GM21529 (cell line): ENCODE measurements at regions not wholly inside any gene's neighbourhood (a gene's known extent, or its start where the extent isn't known, plus 50 kb on each side); places are given as distances from the start of the nearest gene placed in this dataset.

Source experiments
- ATAC-seq: cut with Tn5 transposase; IDR thresholded peaks from one replicate; pipeline ENCODE4 v1.9.1; 2021; ENCODE audit not compliant: unreplicated experiment

- no peak for ATAC-seq
Observed at GRCh38 chr21:28437061-28437460, 555.6 kb downstream of the LTN1 start.

- ATAC-seq: no peak
Observed at GRCh38 chr21:28436286-28436932, 556.3 kb downstream of the LTN1 start.

DNA sequence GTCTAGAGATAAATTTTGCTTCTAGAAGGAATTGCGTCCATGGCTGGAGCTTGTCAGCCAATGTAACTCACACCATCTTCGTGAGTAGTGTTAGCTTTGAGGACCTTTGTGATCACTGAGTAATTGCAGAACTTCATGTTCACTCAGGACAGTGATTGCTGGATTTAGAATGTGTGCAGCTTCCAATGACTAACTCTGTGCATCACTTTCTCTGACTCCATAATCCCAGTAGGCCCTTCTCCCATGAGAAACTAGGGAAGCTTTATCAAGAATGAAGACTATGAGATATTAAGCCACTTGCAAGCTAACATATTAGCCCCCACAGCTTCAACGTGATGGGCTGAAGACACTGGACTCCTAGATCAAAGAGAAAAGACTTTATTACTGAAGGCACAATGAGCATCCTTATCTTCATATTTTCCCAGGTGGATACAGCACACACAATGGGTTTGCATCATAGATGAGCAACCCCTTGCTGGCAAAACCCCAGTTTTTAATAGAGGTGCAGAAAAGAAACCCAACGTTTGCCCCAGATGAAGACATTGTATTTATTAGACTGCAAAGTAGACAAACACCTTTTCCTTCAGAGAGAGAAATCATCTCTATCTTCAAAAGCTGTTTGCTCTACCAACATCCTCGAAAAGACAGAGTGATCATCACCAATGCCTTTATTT, 561.0 kb downstream of the LTN1 start:
- ATAC-seq: no peak

- ATAC-seq: no peak
Observed at GRCh38 chr21:28431022-28431421, 561.7 kb downstream of the LTN1 start.

- ATAC-seq: no peak
Observed at GRCh38 chr21:28429161-28429560, 563.5 kb downstream of the LTN1 start.

GRCh38 chr21:28427394-28428022, 565.2 kb downstream of the LTN1 start:
- ATAC-seq: no peak

DNA sequence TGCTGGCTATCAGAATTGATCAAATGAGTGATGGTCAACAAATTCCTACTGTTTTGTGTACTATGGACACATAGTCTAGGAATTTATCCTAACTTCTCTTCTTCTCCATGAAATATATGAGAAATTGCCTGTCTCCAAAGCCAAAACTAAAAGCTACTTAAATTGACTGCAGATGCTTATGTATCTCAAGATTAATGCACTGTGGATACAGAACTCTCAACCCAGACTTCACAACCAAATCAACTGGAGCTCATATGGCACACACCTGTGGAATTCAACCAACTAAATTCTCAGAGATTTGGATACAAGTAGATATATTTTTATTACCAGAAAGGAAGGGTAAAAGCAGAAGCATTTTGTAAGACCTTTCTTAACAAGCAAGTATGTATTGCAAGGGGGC, 566.1 kb downstream of the LTN1 start:
- no peak for ATAC-seq

DNA sequence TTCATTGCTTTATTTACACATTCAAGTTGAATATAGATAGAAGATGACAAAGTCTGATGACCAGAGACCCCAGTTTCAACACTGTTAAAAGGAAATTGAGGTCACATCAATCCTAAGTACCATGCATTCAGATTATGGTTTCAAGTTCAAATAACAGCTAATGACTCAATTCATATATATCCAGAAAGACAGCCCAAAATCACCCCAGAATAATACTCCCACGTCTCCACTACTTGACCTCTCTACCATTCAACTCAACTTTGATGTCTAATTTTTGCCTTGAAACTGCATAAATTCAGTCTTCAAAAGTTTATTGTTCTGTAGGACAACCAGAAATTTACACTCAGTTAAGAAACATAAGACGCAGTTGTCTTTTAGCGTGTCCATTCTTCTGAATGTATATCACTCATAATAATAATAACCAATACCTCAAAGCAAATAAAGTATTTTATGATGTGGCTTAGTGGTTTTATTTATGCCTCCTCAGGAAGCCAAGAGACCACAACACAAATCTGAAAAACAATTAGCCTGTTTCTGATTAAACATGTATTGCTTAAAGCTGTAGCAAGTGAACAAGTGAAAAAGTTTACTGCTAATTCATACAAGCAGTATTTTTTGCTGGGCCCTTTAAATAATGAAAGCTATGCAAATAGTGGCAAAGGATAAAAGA, 569.0 kb downstream of the LTN1 start:
- ATAC-seq: no peak

GRCh38 chr21:28421716-28422524, 570.8 kb downstream of the LTN1 start:
- no peak for ATAC-seq

DNA sequence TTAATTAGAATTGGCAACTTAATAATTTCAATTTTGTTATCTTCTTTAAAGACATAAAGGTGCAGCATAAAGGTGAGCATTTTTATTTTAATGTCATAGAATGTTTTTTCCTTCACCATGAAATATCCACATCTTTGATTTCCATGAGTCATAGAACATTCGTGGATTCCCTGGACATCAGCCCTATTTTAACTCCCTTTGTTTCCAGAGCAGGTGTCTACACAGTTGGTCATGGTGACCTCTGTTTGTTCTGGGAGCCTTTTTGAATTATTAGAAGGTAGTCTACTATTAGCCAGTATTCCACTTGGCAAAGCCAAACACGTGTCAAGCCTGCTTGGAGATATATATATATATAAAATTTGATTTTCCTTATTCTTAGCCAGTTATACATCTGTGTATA, 572.9 kb downstream of the LTN1 start:
- ATAC-seq: no peak

DNA sequence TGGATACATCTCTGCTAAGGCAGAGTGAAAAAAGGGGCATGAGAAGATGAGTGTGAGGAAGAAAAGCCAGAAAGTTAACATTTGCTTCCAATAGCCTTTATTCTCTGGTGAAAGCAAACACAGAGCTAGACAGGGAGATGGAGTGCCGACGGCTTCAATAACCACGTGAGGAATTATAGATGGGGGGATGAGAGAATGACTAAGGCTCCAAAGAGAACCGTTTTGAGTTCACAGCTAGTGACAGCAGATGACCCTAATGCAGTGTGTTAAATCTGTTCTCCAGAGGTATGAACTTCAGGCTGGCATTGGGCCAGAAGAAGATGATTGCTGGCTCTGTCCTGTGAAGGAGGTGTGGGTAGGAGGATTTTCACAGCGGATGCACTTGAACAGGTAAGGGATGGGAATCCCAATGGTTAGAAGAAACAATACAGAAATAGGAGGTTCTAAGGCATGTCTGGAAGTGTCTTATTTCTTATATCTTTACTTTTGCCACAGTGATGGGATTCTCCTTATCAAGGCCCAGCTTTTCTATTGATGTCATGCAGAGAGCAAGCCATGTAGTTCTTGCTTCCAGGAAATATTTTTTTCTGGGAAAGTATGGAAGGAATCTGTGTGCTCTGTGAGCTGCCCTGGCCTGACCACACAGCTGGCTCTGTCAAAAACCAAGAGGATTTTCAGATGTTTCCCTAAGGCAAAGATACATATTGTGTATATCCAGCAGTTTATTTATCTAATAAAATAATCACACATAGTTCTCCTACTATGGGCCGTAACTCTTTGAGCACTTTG, 573.8 kb downstream of the LTN1 start:
- ATAC-seq: no peak

DNA sequence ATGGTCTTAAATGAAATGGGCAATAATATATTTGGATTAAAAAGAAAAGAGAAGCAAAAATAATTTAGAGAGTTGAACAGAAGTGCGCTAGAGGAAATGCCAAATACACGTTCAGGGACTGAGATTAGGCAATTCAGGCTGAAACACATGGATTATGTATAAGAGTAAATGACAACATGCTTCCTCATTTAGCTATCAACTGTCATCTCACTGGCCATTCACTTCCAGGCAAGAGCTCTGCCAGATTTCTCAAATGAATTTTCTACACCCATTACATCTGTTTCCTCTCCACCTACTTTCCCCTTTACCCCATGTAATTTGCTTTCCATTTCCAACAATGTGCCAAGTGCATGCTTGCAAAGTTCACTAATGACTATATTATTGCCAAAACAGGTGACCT, 582.4 kb downstream of the LTN1 start:
- no peak for ATAC-seq

DNA sequence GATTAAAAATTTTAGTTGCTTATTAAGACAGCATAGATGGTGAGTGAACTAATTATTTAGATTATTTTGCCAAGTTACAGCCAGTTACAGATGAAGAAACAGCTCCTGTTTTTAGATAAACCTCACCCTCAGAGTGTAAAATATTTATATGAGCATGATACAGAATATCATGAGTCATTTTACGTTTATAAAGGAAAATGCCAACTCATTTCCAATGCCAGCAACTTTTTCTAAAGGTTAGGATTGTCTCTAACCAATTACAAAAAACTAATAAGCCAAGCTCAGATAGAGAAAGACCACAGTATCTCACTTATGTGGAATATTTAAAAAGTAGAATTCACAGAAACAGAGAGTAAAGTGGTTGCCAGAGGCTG, 590.1 kb downstream of the LTN1 start:
- ATAC-seq: no peak

- no peak for ATAC-seq
Observed at GRCh38 chr21:28397040-28397439, 595.6 kb downstream of the LTN1 start.

DNA sequence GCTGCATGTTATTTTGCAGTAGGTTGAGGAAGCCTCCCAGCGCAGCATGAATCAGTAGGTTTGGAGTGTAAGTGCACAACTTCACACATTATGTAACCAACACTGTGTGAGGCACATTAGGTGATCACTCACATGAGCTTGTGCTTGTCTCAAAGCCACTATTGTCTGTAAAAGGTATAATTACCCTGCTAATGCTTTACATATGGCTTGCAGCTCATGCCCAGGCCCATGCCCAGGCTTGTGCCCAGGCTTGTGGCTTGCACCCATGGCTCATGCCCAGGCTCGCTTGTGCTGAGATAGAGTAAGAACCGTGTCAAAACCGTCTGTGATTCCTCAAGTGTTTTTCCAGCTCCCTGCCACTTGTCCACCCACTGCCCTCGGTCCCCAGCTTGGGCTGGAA, 596.3 kb downstream of the LTN1 start:
- no peak for ATAC-seq

DNA sequence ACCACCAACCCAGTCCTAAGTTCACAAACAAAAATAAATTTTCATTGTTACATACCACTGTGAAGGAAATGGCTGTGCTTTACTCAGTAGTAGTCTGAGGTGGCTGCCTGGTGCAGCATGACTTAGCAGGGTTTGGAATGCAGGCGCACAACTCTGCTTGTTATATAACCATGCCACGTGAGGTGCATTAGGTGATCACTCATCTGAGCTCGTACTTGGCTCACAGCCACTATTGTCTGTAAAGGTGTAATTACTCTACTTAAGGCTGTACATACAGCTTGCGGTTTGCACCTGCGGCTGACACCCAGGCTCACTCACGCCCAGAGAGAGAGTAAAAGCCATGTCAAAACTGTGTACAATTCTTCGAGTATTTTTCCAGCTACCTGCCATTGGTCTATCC, 599.4 kb downstream of the LTN1 start:
- no peak for ATAC-seq

DNA sequence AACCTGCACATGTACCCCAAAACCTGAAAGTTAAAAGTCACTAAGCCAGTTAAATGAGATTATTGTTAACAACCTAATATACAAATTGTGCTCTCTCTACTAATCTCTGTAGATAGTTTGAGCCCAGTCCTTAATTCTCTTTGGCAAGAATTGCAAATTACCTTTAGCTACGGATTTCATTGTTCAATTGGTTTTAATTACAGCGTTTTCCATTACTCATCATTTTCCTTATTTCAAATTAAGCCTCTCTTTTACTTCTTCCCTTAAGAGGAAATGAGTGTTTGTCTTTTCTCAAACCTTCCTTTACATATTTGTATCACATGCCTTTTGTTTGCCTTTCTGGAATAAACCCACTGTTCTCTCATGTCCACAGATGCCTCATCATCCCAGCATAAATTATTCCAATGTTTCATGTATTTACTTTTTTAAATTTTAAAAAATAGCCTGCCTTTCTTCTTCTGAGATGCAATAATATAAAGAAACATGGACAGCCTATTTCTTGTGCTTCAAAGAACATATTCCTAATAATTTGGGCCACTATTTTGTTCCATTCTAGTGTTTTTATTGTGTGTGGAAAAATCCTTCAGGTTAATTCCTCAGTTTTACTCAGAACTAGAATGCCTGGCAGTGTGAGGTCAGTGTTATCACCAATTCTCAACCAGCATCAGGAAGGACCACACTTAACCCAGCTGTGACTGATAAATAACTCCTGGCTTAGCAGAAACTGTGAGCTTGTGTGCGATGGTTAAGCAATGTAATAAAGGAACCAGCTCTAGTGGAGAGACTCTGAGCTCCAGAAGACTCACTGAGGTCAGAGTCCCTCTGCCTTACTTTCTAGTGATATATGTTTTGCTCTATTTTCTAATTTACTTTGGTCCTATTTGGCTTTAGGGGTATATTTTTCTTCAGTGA, 600.5 kb downstream of the LTN1 start:
- ATAC-seq: no peak

- no peak for ATAC-seq
Observed at GRCh38 chr21:28387220-28387619, 605.5 kb downstream of the LTN1 start.

DNA sequence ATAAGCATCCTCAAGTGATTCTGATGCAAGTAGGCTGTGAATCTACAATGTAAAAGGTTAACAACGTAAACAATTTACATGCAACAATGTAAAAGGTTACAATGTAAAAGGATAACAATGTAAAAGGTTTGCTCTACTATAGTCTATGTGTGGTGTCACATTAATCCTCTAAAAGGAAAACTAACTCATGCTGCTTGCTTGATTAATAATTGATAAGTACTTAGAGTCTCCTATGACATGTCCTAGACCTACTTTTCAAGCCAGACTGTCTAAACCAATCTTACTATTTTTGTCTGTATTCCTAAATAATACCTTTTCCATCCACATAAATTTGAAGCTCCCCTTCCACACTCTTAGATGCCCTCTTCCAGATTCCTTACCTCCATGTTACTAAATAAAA, 606.8 kb downstream of the LTN1 start:
- no peak for ATAC-seq
